Fibroblast of lung (primary cell): ENCODE measurements at regions not wholly inside any gene's neighbourhood (a gene's known extent, or its start where the extent isn't known, plus 50 kb on each side); places are given as distances from the start of the nearest gene placed in this dataset.

ENCODE experiments used
- DNase-seq, 2 donors: peaks; one replicate each; pipeline versions ENCODE4 v3.0.0 to v3.0.0-alpha.2; 2010; ENCODE audit warnings: low read depth in 2 of 2
- H2AFZ ChIP-seq: 2 replicates; pipeline ENCODE4 v1.5.1; 2012; ENCODE audit warnings: low read length, control low read depth, inconsistent platforms
- H3K27ac ChIP-seq: 2 replicates; pipeline ENCODE4 v1.5.1; 2011; ENCODE audit warnings: low read length, control low read depth; ENCODE audit not compliant: insufficient read depth
- H3K27me3 ChIP-seq: 2 replicates; pipeline ENCODE4 v1.5.1; 2011; ENCODE audit warnings: mild to moderate bottlenecking, low read length; ENCODE audit not compliant: control insufficient read depth, insufficient read depth
- H3K36me3 ChIP-seq: 2 replicates; pipeline ENCODE4 v1.5.1; 2011; ENCODE audit warnings: low read length; ENCODE audit not compliant: control insufficient read depth, insufficient read depth
- H3K4me1 ChIP-seq: 2 replicates; pipeline ENCODE4 v1.5.1; 2011; ENCODE audit warnings: low read length; ENCODE audit not compliant: control insufficient read depth, insufficient read depth; ENCODE audit errors: extremely low read depth
- H3K4me2 ChIP-seq: 2 replicates; pipeline ENCODE4 v1.5.1; 2011; ENCODE audit warnings: low read length, control low read depth; ENCODE audit not compliant: insufficient read depth; ENCODE audit errors: extremely low read depth
- H3K4me3 ChIP-seq, 4 experiments: fragments of 200-600 bp in 1 of 4; sonication (generic) in 1 of 4; replicated peaks in 1 of 4; 2 replicates each; pipeline ENCODE4 v1.5.1; 2011 to 2016; ENCODE audit warnings: low read length in 4 of 4, low read depth in 3 of 4, mild to moderate bottlenecking in 3 of 4, control low read depth in 2 of 4, inconsistent platforms in 1 of 4, mixed read lengths in 1 of 4; ENCODE audit not compliant: insufficient read depth in 1 of 4; ENCODE audit errors: control extremely low read depth in 1 of 4
- H3K79me2 ChIP-seq: 2 replicates; pipeline ENCODE4 v1.5.1; 2012; ENCODE audit warnings: mild to moderate bottlenecking, low read length, inconsistent platforms; ENCODE audit not compliant: control insufficient read depth, insufficient read depth
- H3K9ac ChIP-seq: 2 replicates; pipeline ENCODE4 v1.5.1; 2011; ENCODE audit warnings: mild to moderate bottlenecking, low read length, control low read depth; ENCODE audit not compliant: insufficient read depth
- H3K9me3 ChIP-seq: 2 replicates; pipeline ENCODE4 v1.5.1; 2012; ENCODE audit warnings: low read depth, low read length; ENCODE audit not compliant: control insufficient read depth, insufficient read depth
- H4K20me1 ChIP-seq: 2 replicates; pipeline ENCODE4 v1.5.1; 2011; ENCODE audit warnings: low read length; ENCODE audit not compliant: control insufficient read depth, insufficient read depth; ENCODE audit errors: extremely low read depth
- EZH2 ChIP-seq: IDR thresholded peaks from 2 replicates; pipeline ENCODE4 v1.5.1; 2012; ENCODE audit warnings: low read length, control low read depth, mild to moderate bottlenecking; ENCODE audit errors: missing control alignments
- TF ChIP-seq, protein P1 (sequence below), 2 donors: IDR thresholded peaks in 1 of 2; conservative IDR thresholded peaks in 1 of 2; 1 replicate in 1 of 2; 2 replicates in 1 of 2; pipeline ENCODE4 v1.5.1; 2011 to 2012; ENCODE audit warnings: low read length in 2 of 2, control low read depth in 1 of 2, inconsistent platforms in 1 of 2, low read depth in 1 of 2, mild to moderate bottlenecking in 1 of 2

DNA sequence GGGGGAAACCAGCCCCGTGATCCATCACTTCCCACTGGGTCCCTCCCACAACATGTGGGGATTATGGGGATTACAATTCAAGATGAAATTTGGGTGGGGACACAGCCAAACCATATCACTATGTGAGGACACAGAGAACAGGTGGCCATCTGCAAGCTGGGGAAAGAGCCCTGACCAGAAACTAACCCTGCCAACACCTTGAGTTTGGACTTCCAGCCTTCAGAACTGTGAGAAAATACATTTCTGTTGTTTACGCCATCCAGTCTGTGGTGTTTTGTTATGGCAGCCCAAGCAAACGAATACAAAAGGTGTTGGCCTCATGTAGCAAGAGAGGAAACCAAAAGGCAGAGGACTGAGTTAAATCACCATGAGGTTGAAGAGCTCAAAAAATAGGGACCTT lies 169.9 kb upstream of the TENM3 start:
- Histone ChIP-seq H3K9ac (no peak overlapping the region), H3K4me3 (no peak overlapping the region), H3K4me1 (no peaks in the 10 kb centered on the region), H3K27me3 (no peaks in the 10 kb centered on the region), H3K9me3 (no peaks in the 10 kb centered on the region), H3K79me2 (no peaks in the 10 kb centered on the region), H2AFZ (no peak overlapping the region), H3K27ac (no peak overlapping the region), H4K20me1 (no peaks in the 10 kb centered on the region), H3K4me2 (no peak overlapping the region), H3K36me3 (no peaks in the 10 kb centered on the region)
- TF ChIP-seq EZH2 = no peak
- TF ChIP-seq, protein P1, sequence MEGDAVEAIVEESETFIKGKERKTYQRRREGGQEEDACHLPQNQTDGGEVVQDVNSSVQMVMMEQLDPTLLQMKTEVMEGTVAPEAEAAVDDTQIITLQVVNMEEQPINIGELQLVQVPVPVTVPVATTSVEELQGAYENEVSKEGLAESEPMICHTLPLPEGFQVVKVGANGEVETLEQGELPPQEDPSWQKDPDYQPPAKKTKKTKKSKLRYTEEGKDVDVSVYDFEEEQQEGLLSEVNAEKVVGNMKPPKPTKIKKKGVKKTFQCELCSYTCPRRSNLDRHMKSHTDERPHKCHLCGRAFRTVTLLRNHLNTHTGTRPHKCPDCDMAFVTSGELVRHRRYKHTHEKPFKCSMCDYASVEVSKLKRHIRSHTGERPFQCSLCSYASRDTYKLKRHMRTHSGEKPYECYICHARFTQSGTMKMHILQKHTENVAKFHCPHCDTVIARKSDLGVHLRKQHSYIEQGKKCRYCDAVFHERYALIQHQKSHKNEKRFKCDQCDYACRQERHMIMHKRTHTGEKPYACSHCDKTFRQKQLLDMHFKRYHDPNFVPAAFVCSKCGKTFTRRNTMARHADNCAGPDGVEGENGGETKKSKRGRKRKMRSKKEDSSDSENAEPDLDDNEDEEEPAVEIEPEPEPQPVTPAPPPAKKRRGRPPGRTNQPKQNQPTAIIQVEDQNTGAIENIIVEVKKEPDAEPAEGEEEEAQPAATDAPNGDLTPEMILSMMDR (conservative IDR thresholded peaks at IDR 0.05 in 1 of 2, IDR thresholded peaks at IDR 0.05 in 1 of 2; ENCODE audit: low read depth in 1 of 2, low read length in 2 of 2) = no peak
- no peak for DNase-seq

DNA sequence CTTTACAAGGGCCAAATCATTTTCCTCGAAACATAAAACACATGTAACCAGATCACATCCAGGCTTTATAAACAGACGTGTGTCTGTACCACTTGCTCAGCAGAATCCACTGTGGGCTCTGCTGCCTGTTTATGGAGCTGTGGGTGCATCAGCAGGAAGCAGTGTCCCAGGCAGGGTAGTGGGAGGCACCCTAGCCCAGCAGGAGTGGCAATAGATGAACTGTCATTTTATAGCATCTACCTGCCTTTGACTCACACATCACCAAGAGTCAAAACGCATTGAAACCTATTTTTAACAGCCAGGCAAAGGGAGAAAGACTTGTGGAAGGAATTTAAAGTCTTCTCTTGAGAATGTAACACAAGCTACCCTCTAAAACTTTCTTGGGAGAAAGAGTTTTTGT lies 169.1 kb upstream of the TENM3 start:
- H3K27me3 ChIP-seq = no peaks in the 10 kb centered on the region
- H3K9me3 ChIP-seq = no peaks in the 10 kb centered on the region
- H4K20me1 ChIP-seq = no peaks in the 10 kb centered on the region
- no peak overlapping the region for H3K27ac ChIP-seq
- H3K36me3 ChIP-seq = no peaks in the 10 kb centered on the region
- DNase-seq = no peak
- no peak overlapping the region for H3K9ac ChIP-seq
- H2AFZ ChIP-seq = no peak overlapping the region
- H3K79me2 ChIP-seq = no peaks in the 10 kb centered on the region
- H3K4me1 ChIP-seq = no peaks in the 10 kb centered on the region
- TF ChIP-seq EZH2 = no peak
- TF ChIP-seq, protein P1 (conservative IDR thresholded peaks at IDR 0.05 in 1 of 2, IDR thresholded peaks at IDR 0.05 in 1 of 2; ENCODE audit: low read depth in 1 of 2, low read length in 2 of 2) = no peak
- no peak overlapping the region for H3K4me3 ChIP-seq
- H3K4me2 ChIP-seq = no peak overlapping the region

DNA sequence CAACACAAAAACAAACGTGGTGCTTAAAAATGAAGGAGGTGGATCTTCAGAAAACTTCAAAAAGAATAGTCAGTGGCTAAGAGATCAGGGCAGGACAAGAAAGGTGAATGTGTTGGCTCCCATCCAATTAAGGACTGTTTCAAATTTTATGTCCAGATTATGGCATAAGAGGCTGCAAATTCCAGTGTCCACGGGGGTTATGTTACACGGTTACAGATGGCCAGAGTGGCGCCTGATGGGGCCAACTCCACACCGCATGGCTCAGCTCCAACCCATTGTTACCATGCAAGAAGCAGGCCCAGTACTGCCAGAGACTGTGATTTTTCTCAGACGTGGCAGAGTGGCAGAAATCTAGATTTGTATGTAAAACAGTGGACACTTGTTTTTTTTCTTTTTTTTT lies 168.4 kb upstream of the TENM3 start:
- DNase-seq = peak in 1 of 2 donors; percentile 19
- TF ChIP-seq EZH2 = no peak
- TF ChIP-seq, protein P1 (conservative IDR thresholded peaks at IDR 0.05 in 1 of 2, IDR thresholded peaks at IDR 0.05 in 1 of 2; ENCODE audit: low read depth in 1 of 2, low read length in 2 of 2) = no peak

More for the DNA sequence above, 168.4 kb upstream of the TENM3 start:
- Histone ChIP-seq H4K20me1 (no peaks in the 10 kb centered on the region), H3K4me2 (no peak overlapping the region), H3K9me3 (no peaks in the 10 kb centered on the region), H3K27ac (no peak overlapping the region), H3K9ac (no peak overlapping the region), H3K4me1 (no peaks in the 10 kb centered on the region), H3K4me3 (no peak overlapping the region), H3K27me3 (no peaks in the 10 kb centered on the region), H3K79me2 (no peaks in the 10 kb centered on the region), H3K36me3 (no peaks in the 10 kb centered on the region), H2AFZ (no peak overlapping the region)
